ENCODE measurements at regions not wholly inside any gene's neighbourhood (a gene's known extent, or its start where the extent isn't known, plus 50 kb on each side); places are given as distances from the start of the nearest gene placed in this dataset.

- no peak overlapping the region for H3K4me3 ChIP-seq (ENCODE audit: low read depth, low read length)
- no peak for DNase-seq (ENCODE audit: low read depth)
- no peak for TF ChIP-seq CTCF (IDR thresholded peaks at IDR 0.05; ENCODE audit: insufficient read depth, low read length)
These were observed 465.0 kb upstream of the ATP2B1 start for GRCh38 chr12:90173499-90174197.

- no peak overlapping the region for H3K4me3 ChIP-seq (ENCODE audit: low read depth, low read length)
- no peak for TF ChIP-seq CTCF (IDR thresholded peaks at IDR 0.05; ENCODE audit: insufficient read depth, low read length)
- DNase-seq (ENCODE audit: low read depth), result no peak
These were observed 463.9 kb upstream of the ATP2B1 start for GRCh38 chr12:90172524-90172923.

GRCh38 chr12:90170740-90171139 lies 462.1 kb upstream of the ATP2B1 start:
- DNase-seq (ENCODE audit: low read depth), result no peak
- no peak overlapping the region for H3K4me3 ChIP-seq (ENCODE audit: low read depth, low read length)
- no peak for TF ChIP-seq CTCF (IDR thresholded peaks at IDR 0.05; ENCODE audit: insufficient read depth, low read length)

GRCh38 chr12:90167518-90168208 lies 459.0 kb upstream of the ATP2B1 start:
- no peak for DNase-seq (ENCODE audit: low read depth)
- no peak overlapping the region for H3K4me3 ChIP-seq (ENCODE audit: low read depth, low read length)
- no peak for TF ChIP-seq CTCF (IDR thresholded peaks at IDR 0.05; ENCODE audit: insufficient read depth, low read length)

GRCh38 chr12:90166671-90167070 lies 458.0 kb upstream of the ATP2B1 start:
- TF ChIP-seq CTCF (IDR thresholded peaks at IDR 0.05; ENCODE audit: insufficient read depth, low read length), result no peak
- no peak for DNase-seq (ENCODE audit: low read depth)
- no peak overlapping the region for H3K4me3 ChIP-seq (ENCODE audit: low read depth, low read length)

- H3K4me3 ChIP-seq (ENCODE audit: low read depth, low read length), result no peak overlapping the region
- no peak for DNase-seq (ENCODE audit: low read depth)
- TF ChIP-seq CTCF (IDR thresholded peaks at IDR 0.05; ENCODE audit: insufficient read depth, low read length), result no peak
These were observed 457.4 kb upstream of the ATP2B1 start for GRCh38 chr12:90166012-90166411.
